CD14-positive monocyte (primary cell): ENCODE measurements at regions not wholly inside any gene's neighbourhood (a gene's known extent, or its start where the extent isn't known, plus 50 kb on each side); places are given as distances from the start of the nearest gene placed in this dataset.

Experiments used
- DNase-seq, 3 donors: peaks; one replicate each; pipeline ENCODE4 v3.0.0-alpha.2; 2011 to 2022
- H2AFZ ChIP-seq: 2 replicates; pipeline ENCODE4 v1.6.0; 2012; ENCODE audit warnings: mild to moderate bottlenecking, low read depth, low read length, inconsistent platforms; ENCODE audit not compliant: insufficient read depth, poor library complexity, severe bottlenecking
- H3K27ac ChIP-seq, 2 donors: 1 replicate in 1 of 2; 2 replicates in 1 of 2; pipeline ENCODE4 v1.5.1; 2012 to 2013; ENCODE audit warnings: low read length in 2 of 2, control low read depth in 1 of 2, inconsistent platforms in 1 of 2, low read depth in 1 of 2, mild to moderate bottlenecking in 1 of 2
- H3K27me3 ChIP-seq, 2 donors: one replicate each; pipeline versions ENCODE4 v1.6.0 to v1.6.1; 2011 to 2013; ENCODE audit warnings: low read length in 2 of 2; ENCODE audit not compliant: control insufficient read depth in 2 of 2, insufficient read depth in 2 of 2
- H3K36me3 ChIP-seq, 2 donors: replicated peaks in 1 of 2; 1 replicate in 1 of 2; 2 replicates in 1 of 2; pipeline versions ENCODE4 v1.5.1 to v1.6.1; 2012 to 2013; ENCODE audit warnings: low read length in 2 of 2, control low read depth in 1 of 2, inconsistent platforms in 1 of 2, mild to moderate bottlenecking in 1 of 2; ENCODE audit not compliant: insufficient read depth in 2 of 2, control insufficient read depth in 1 of 2
- H3K4me1 ChIP-seq, 2 donors: 1 replicate in 1 of 2; 2 replicates in 1 of 2; pipeline versions ENCODE4 v1.5.1 to v1.6.1; 2012 to 2013; ENCODE audit warnings: low read length in 2 of 2, control low read depth in 1 of 2, inconsistent platforms in 1 of 2, mild to moderate bottlenecking in 1 of 2, moderate library complexity in 1 of 2; ENCODE audit not compliant: insufficient read depth in 2 of 2, control insufficient read depth in 1 of 2
- H3K4me2 ChIP-seq: replicated peaks from 2 replicates; pipeline ENCODE3; 2012; ENCODE audit warnings: low read length, moderate library complexity, mild to moderate bottlenecking; ENCODE audit not compliant: poor library complexity, severe bottlenecking; ENCODE audit errors: extremely low read depth
- H3K4me3 ChIP-seq, 3 experiments: fragments of 200-600 bp in 1 of 3; sonication (generic) in 1 of 3; replicated peaks in 1 of 3; 1 replicate in 2 of 3; 2 replicates in 1 of 3; pipeline ENCODE4 v1.5.1; 2011 to 2013; ENCODE audit warnings: low read length in 3 of 3, mild to moderate bottlenecking in 3 of 3, control low read depth in 2 of 3, low read depth in 2 of 3, inconsistent platforms in 1 of 3, moderate library complexity in 1 of 3
- H3K79me2 ChIP-seq: 2 replicates; pipeline ENCODE4 v1.6.0; 2012; ENCODE audit warnings: mild to moderate bottlenecking, control low read depth, inconsistent platforms, low read length, moderate library complexity; ENCODE audit not compliant: insufficient read depth
- H3K9ac ChIP-seq: 2 replicates; pipeline ENCODE4 v1.6.0; 2017; ENCODE audit warnings: low read length, mild to moderate bottlenecking; ENCODE audit not compliant: insufficient read depth, poor library complexity, severe bottlenecking
- H3K9me3 ChIP-seq, 2 donors: replicated peaks in 1 of 2; 1 replicate in 1 of 2; 2 replicates in 1 of 2; pipeline versions ENCODE4 v1.5.1 to v1.6.1; 2012 to 2013; ENCODE audit warnings: low read length in 2 of 2, control low read depth in 1 of 2; ENCODE audit not compliant: control insufficient read depth in 1 of 2, insufficient read depth in 1 of 2
- H4K20me1 ChIP-seq: 2 replicates; pipeline ENCODE4 v1.6.0; 2012; ENCODE audit warnings: mild to moderate bottlenecking, low read length, control low read depth, moderate library complexity; ENCODE audit not compliant: insufficient read depth
- H3K27ac Mint-ChIP-seq, 7 donors: one replicate each; pipeline ENCODE4 v1.8.0; 2020; ENCODE audit warnings: mild to moderate bottlenecking in 7 of 7, mixed read lengths in 7 of 7, moderate library complexity in 6 of 7, inconsistent platforms in 2 of 7
- H3K27me3 Mint-ChIP-seq, 3 donors: one replicate each; pipeline ENCODE4 v1.8.0; 2021 to 2022; ENCODE audit warnings: low read depth in 3 of 3, mild to moderate bottlenecking in 3 of 3, mixed read lengths in 3 of 3, moderate library complexity in 3 of 3, inconsistent platforms in 1 of 3
- H3K36me3 Mint-ChIP-seq, 2 donors: one replicate each; pipeline ENCODE4 v1.8.0; 2020; ENCODE audit warnings: mixed read lengths in 2 of 2, inconsistent platforms in 1 of 2, mild to moderate bottlenecking in 1 of 2
- H3K4me1 Mint-ChIP-seq: one replicate; pipeline ENCODE4 v1.8.0; 2020; ENCODE audit warnings: mild to moderate bottlenecking, mixed read lengths
- H3K4me3 Mint-ChIP-seq, 2 donors: one replicate each; pipeline ENCODE4 v1.8.0; 2020; ENCODE audit warnings: mild to moderate bottlenecking in 2 of 2, mixed read lengths in 2 of 2, moderate library complexity in 1 of 2
- H3K9me3 Mint-ChIP-seq, 7 donors: one replicate each; pipeline ENCODE4 v1.8.0; 2020 to 2022; ENCODE audit warnings: mixed read lengths in 7 of 7, mild to moderate bottlenecking in 6 of 7, moderate library complexity in 6 of 7, inconsistent platforms in 2 of 7
- CTCF ChIP-seq: fragments of 200-600 bp; IDR thresholded peaks from one replicate; pipeline ENCODE4 v1.8.0; 2022; ENCODE audit warnings: antibody characterized with exemption, mild to moderate bottlenecking
- WGBS: methylation state at CpG from one replicate; pipeline ENCODE4 v1.1.5; 2013; ENCODE audit warnings: missing lambda C conversion rate; ENCODE audit not compliant: insufficient coverage; 5-methylcytosine and 5-hydroxymethylcytosine counted together
- intact Hi-C, 2 donors: fragments of 100-400 bp; cut with micrococcal nuclease; formaldehyde crosslinking; loops; one replicate each; pipeline versions ENCODE4 v1.15.0 to v1.15.1; 2023

GRCh38 chr7:112579388-112579787 lies 98.6 kb downstream of the LSMEM1 start:
- no peak for TF ChIP-seq CTCF
- H3K27ac Mint-ChIP-seq = peak overlapping the region in 1 of 7 donors; percentile 16
- H3K4me3 Mint-ChIP-seq = no peak overlapping the region
- Histone ChIP-seq H3K79me2 (no peaks in the 10 kb centered on the region), H3K4me2 (no peak overlapping the region), H4K20me1 (no peaks in the 10 kb centered on the region), H3K4me1 (no peaks in the 10 kb centered on the region), H3K27ac (no peak overlapping the region), H3K27me3 (no peaks in the 10 kb centered on the region), H3K9ac (no peak overlapping the region), H3K4me3 (no peak overlapping the region), H3K9me3 (peaks cover 0 to 5% of the 10 kb centered on the region in 2 donors), H3K36me3 (no peaks in the 10 kb centered on the region), H2AFZ (no peak overlapping the region)
- no peaks in the 10 kb centered on the region for H3K36me3 Mint-ChIP-seq
- no peaks in the 10 kb centered on the region for H3K4me1 Mint-ChIP-seq
- intact Hi-C loops = no loop called here
- peaks cover 0 to 2% (median 0%) of the 10 kb centered on the region in 3 donors for H3K27me3 Mint-ChIP-seq
- WGBS = no CpG with 5 or more reads among the region's 4 CpGs
- no peak for DNase-seq
- peaks cover 3 to 11% (median 7%) of the 10 kb centered on the region in 7 donors for H3K9me3 Mint-ChIP-seq

- Histone ChIP-seq H3K36me3 (no peaks in the 10 kb centered on the region), H3K4me2 (no peak overlapping the region), H4K20me1 (no peaks in the 10 kb centered on the region), H3K9ac (no peak overlapping the region), H3K9me3 (peaks cover 0 to 5% of the 10 kb centered on the region in 2 donors), H3K4me3 (no peak overlapping the region), H3K27me3 (no peaks in the 10 kb centered on the region), H3K79me2 (no peaks in the 10 kb centered on the region), H3K4me1 (no peaks in the 10 kb centered on the region), H2AFZ (no peak overlapping the region), H3K27ac (no peak overlapping the region)
- Mint-ChIP-seq H3K4me1 (no peaks in the 10 kb centered on the region), H3K36me3 (no peaks in the 10 kb centered on the region), H3K9me3 (peaks cover 3 to 9% (median 6%) of the 10 kb centered on the region in 7 donors), H3K27ac (no peak overlapping the region), H3K27me3 (peaks cover 0 to 2% (median 0%) of the 10 kb centered on the region in 3 donors), H3K4me3 (no peak overlapping the region)
- WGBS = 100% methylated on average over 1 of the region's 5 CpGs
- DNase-seq = no peak
- no peak for TF ChIP-seq CTCF
- intact Hi-C loops = no loop called here
These were observed 100.1 kb downstream of the LSMEM1 start for GRCh38 chr7:112580717-112581435.
